PC-9 (cell line): ENCODE measurements at regions not wholly inside any gene's neighbourhood (a gene's known extent, or its start where the extent isn't known, plus 50 kb on each side); places are given as distances from the start of the nearest gene placed in this dataset.

Experiments used
- BruUV-seq: library from RNA; stranded (reverse); fragments of 400-500 nt; replicated peaks from 2 replicates; lab custom pipeline; 2021; lab: Mats Ljungman, UMichigan
- CTCF ChIA-PET: fragments of 300-600 bp; sonication (Branson Sonifier 250); formaldehyde crosslinking; loops from one replicate; lab custom pipeline; 2022; ENCODE audit warnings: antibody characterized with exemption; lab: Charles Lee
- POLR2A ChIA-PET: fragments of 300-600 bp; sonication (Branson Sonifier 250); formaldehyde crosslinking; loops from one replicate; lab custom pipeline; 2022; ENCODE audit warnings: antibody characterized with exemption; ENCODE audit not compliant: unreplicated experiment; lab: Charles Lee
- DNase-seq, 2 experiments: peaks; one replicate each; pipeline versions ENCODE4 v3.0.0 to v3.0.0-alpha.2; 2015 to 2022; ENCODE audit warnings: mixed read lengths in 1 of 2
- H2AFZ ChIP-seq: fragments of 200-600 bp; sonication (generic); 2 replicates; pipeline ENCODE4 v1.8.1; 2017; ENCODE audit warnings: antibody characterized with exemption
- H3F3A ChIP-seq: fragments of 200-600 bp; sonication (generic); 2 replicates; pipeline ENCODE4 v1.8.1; 2017; ENCODE audit warnings: antibody characterized with exemption, mild to moderate bottlenecking, low read depth; ENCODE audit not compliant: insufficient read depth
- H3K27ac ChIP-seq: fragments of 200-600 bp; sonication (generic); 2 replicates; pipeline ENCODE4 v1.6.1; 2016; ENCODE audit warnings: mixed run types
- H3K27me3 ChIP-seq: fragments of 200-600 bp; sonication (generic); 2 replicates; pipeline ENCODE4 v1.6.1; 2016; ENCODE audit warnings: low read depth, mixed run types; ENCODE audit not compliant: insufficient read depth
- H3K36me3 ChIP-seq: fragments of 200-600 bp; sonication (generic); 2 replicates; pipeline ENCODE4 v1.6.1; 2016; ENCODE audit warnings: low read depth, mixed run types
- H3K4me1 ChIP-seq: fragments of 200-600 bp; sonication (generic); replicated peaks from 2 replicates; pipeline ENCODE4 v1.6.1; 2016; ENCODE audit warnings: mixed run types; ENCODE audit not compliant: insufficient read depth
- H3K4me2 ChIP-seq: fragments of 200-600 bp; sonication (generic); 2 replicates; pipeline ENCODE4 v1.6.1; 2017; ENCODE audit warnings: mixed run types
- H3K4me3 ChIP-seq: fragments of 200-600 bp; sonication (generic); 2 replicates; pipeline ENCODE4 v1.6.1; 2016; ENCODE audit warnings: mixed run types
- H3K79me2 ChIP-seq: fragments of 200-600 bp; sonication (generic); 2 replicates; pipeline ENCODE4 v1.6.1; 2017; ENCODE audit warnings: low read depth, mixed run types
- H3K9me2 ChIP-seq: fragments of 200-600 bp; sonication (generic); 2 replicates; pipeline ENCODE4 v1.8.1; 2017; ENCODE audit warnings: mild to moderate bottlenecking; ENCODE audit not compliant: insufficient read depth
- H3K9me3 ChIP-seq: fragments of 200-600 bp; sonication (generic); 2 replicates; pipeline ENCODE4 v1.8.1; 2016; ENCODE audit warnings: low read depth; ENCODE audit not compliant: insufficient read depth
- H4K20me1 ChIP-seq: fragments of 200-600 bp; sonication (generic); 2 replicates; pipeline ENCODE4 v1.8.1; 2017; ENCODE audit not compliant: insufficient read depth
- EZH2 ChIP-seq: fragments of 200-600 bp; sonication (generic); IDR thresholded peaks from 2 replicates; pipeline ENCODE4 v1.8.0; 2017; ENCODE audit warnings: antibody characterized with exemption, low read depth
- intact Hi-C: fragments of 100-400 bp; cut with micrococcal nuclease; formaldehyde crosslinking; loops from one replicate; pipeline ENCODE4 v1.10.0; 2022; ENCODE audit not compliant: unreplicated experiment
- TF ChIP-seq, protein P1 (sequence below): fragments of 200-600 bp; sonication (generic); conservative IDR thresholded peaks from 2 replicates; pipeline ENCODE4 v1.6.1; 2017; ENCODE audit warnings: mixed run types, antibody characterized with exemption, mild to moderate bottlenecking, moderate library complexity

DNA sequence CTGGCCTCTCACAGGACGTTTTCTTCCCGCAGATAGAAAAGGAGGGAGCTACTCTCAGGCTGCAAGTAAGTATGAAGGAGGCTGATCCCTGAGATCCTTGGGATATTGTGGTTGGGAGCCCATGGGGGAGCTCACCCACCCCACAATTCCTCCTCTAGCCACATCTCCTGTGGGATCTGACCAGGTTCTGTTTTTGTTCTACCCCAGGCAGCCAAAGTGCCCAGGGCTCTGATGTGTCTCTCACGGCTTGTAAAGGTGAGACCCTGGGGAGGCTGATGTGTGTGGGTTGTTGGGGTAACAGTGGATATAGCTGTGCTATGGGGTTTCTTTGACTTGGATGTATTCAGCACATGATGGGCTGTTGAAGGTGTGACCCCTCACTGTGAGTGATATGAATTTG, 52.0 kb upstream of the POLR1H start:
- Histone ChIP-seq H3K9me2 (no peaks in the 10 kb centered on the region), H3K36me3 (no peaks in the 10 kb centered on the region), H3K4me3 (no peak overlapping the region), H4K20me1 (no peaks in the 10 kb centered on the region), H3K4me1 (no peaks in the 10 kb centered on the region), H3K4me2 (no peak overlapping the region), H3F3A (no peaks in the 10 kb centered on the region), H3K27me3 (no peaks in the 10 kb centered on the region), H3K9me3 (no peaks in the 10 kb centered on the region), H2AFZ (no peak overlapping the region), H3K79me2 (no peaks in the 10 kb centered on the region), H3K27ac (no peak overlapping the region)
- POLR2A ChIA-PET, result interaction anchor here (0.6 kb wide), 1 partner anchor 165 kb away, joined by 4 read pairs; no protein-coding TSS in a partner anchor
- intact Hi-C loops, result no loop called here
- no peak for DNase-seq
- no peak for TF ChIP-seq EZH2
- TF ChIP-seq, protein P1, sequence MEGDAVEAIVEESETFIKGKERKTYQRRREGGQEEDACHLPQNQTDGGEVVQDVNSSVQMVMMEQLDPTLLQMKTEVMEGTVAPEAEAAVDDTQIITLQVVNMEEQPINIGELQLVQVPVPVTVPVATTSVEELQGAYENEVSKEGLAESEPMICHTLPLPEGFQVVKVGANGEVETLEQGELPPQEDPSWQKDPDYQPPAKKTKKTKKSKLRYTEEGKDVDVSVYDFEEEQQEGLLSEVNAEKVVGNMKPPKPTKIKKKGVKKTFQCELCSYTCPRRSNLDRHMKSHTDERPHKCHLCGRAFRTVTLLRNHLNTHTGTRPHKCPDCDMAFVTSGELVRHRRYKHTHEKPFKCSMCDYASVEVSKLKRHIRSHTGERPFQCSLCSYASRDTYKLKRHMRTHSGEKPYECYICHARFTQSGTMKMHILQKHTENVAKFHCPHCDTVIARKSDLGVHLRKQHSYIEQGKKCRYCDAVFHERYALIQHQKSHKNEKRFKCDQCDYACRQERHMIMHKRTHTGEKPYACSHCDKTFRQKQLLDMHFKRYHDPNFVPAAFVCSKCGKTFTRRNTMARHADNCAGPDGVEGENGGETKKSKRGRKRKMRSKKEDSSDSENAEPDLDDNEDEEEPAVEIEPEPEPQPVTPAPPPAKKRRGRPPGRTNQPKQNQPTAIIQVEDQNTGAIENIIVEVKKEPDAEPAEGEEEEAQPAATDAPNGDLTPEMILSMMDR, result no peak
- BruUV-seq, result no TSS peak
- CTCF ChIA-PET, result no interaction called here
